ENCODE measurements at regions not wholly inside any gene's neighbourhood (a gene's known extent, or its start where the extent isn't known, plus 50 kb on each side); places are given as distances from the start of the nearest gene placed in this dataset.

DNA sequence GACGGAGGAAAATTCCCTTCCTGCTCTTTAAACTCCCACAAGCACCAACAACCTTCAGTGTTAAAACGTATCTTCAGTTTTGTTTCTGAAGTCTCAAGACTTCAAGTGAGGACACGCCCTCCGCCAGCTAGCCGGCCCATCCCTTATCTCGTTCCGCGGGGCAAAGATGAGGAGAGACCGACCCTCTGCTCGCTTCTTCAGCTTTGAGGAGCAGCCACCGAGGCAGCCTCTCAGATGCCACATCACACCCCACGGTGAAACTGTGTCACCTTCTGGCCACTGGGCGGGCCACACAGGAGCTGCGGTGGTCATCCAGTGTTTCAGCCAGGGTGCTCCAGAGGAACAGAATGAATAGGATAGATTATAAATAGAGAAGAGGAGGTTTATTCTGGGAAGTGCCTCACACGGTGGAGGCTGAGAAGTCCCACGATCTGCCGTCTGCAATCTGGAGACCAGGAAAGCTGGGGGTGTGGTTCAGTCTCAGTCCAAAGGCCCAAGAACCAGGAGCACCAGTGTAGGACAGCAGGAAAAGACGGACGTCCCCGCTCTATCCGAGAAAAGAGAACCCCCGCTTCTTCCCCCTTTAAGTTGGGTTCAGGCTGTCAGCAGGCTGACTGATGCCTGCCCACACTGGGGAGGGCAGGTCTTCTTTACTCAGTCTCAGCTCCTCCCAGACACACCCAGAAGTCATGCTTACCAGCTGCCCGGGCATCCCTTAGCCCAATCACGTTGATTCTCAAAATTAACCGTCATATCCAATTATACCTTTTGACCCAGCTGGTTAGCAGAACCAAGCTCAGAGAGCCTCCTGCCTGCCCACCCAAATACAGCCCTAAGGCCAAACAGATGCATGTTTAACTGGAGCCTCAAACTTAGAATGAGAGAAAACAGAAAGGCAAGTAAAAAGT is 399.7 kb upstream of the ID2 start:
- no peak for TF ChIP-seq EZH2 (IDR thresholded peaks at IDR 0.05; ENCODE audit: insufficient read depth, poor library complexity, severe bottlenecking)
- TF ChIP-seq EZH2phosphoT487 (IDR thresholded peaks at IDR 0.05; ENCODE audit: insufficient read depth, low read depth), result no peak

Data from GM23248 (cell line).